H9 (cell line): ENCODE measurements at regions not wholly inside any gene's neighbourhood (a gene's known extent, or its start where the extent isn't known, plus 50 kb on each side); places are given as distances from the start of the nearest gene placed in this dataset.
A peak's percentile ranks its signal among the peaks of the same experiment; 100 is the strongest.

ENCODE experiments used
- DNase-seq: peaks from one replicate; pipeline ENCODE4 v3.0.0-alpha.2; 2017
- H2AFZ ChIP-seq: one replicate; pipeline ENCODE4 v1.6.1; 2013; ENCODE audit warnings: mild to moderate bottlenecking, low read length, control low read depth, moderate library complexity
- H2AK5ac ChIP-seq: 2 replicates; pipeline ENCODE4 v1.6.1; 2013; ENCODE audit warnings: low read length, control low read depth, mixed read lengths; ENCODE audit not compliant: insufficient read length
- H2BK120ac ChIP-seq: one replicate; pipeline ENCODE4 v1.6.1; 2013; ENCODE audit warnings: low read depth, mild to moderate bottlenecking, low read length, control low read depth, inconsistent platforms; ENCODE audit not compliant: poor library complexity, severe bottlenecking
- H2BK12ac ChIP-seq: 2 replicates; pipeline ENCODE4 v1.6.1; 2013; ENCODE audit warnings: low read length, control low read depth, mixed read lengths, low read depth; ENCODE audit not compliant: insufficient read length
- H2BK15ac ChIP-seq: 2 replicates; pipeline ENCODE4 v1.6.1; 2013; ENCODE audit warnings: low read depth, low read length, control low read depth
- H2BK20ac ChIP-seq: one replicate; pipeline ENCODE4 v1.6.1; 2013; ENCODE audit warnings: low read depth, mild to moderate bottlenecking, low read length, control low read depth, inconsistent platforms; ENCODE audit not compliant: poor library complexity, severe bottlenecking
- H2BK5ac ChIP-seq: 2 replicates; pipeline ENCODE4 v1.6.1; 2013; ENCODE audit warnings: low read length, control low read depth, mixed read lengths; ENCODE audit not compliant: insufficient read length
- H3K14ac ChIP-seq: 2 replicates; pipeline ENCODE4 v1.6.1; 2013; ENCODE audit warnings: low read length, control low read depth; ENCODE audit not compliant: insufficient read depth
- H3K18ac ChIP-seq: 2 replicates; pipeline ENCODE4 v1.6.1; 2013; ENCODE audit warnings: low read depth, mild to moderate bottlenecking, mixed read lengths, low read length, control low read depth; ENCODE audit not compliant: insufficient read length
- H3K23ac ChIP-seq: 2 replicates; pipeline ENCODE4 v1.6.1; 2013; ENCODE audit warnings: low read length, control low read depth, mixed read lengths, low read depth; ENCODE audit not compliant: insufficient read length
- H3K23me2 ChIP-seq: 2 replicates; pipeline ENCODE4 v1.6.1; 2013; ENCODE audit warnings: low read depth, mild to moderate bottlenecking, mixed read lengths, low read length, control low read depth; ENCODE audit not compliant: insufficient read length, poor library complexity, severe bottlenecking
- H3K27ac ChIP-seq: 2 replicates; pipeline ENCODE4 v1.5.1; 2013; ENCODE audit warnings: low read length, control low read depth, mixed read lengths, low read depth; ENCODE audit not compliant: insufficient read length
- H3K27me3 ChIP-seq: 2 replicates; pipeline ENCODE4 v1.6.1; 2013; ENCODE audit warnings: low read length, control low read depth, inconsistent platforms; ENCODE audit not compliant: insufficient read depth
- H3K4ac ChIP-seq: 2 replicates; pipeline ENCODE4 v1.6.1; 2013; ENCODE audit warnings: low read depth, mild to moderate bottlenecking, control low read depth, inconsistent platforms, low read length, moderate library complexity
- H3K4me1 ChIP-seq: 2 replicates; pipeline ENCODE4 v1.6.1; 2013; ENCODE audit warnings: low read length, control low read depth, inconsistent platforms; ENCODE audit not compliant: insufficient read depth
- H3K4me2 ChIP-seq: 2 replicates; pipeline ENCODE4 v1.6.1; 2013; ENCODE audit warnings: low read length, control low read depth, mixed read lengths; ENCODE audit not compliant: insufficient read length, insufficient read depth
- H3K56ac ChIP-seq: 2 replicates; pipeline ENCODE4 v1.6.1; 2013; ENCODE audit warnings: low read depth, mild to moderate bottlenecking, mixed read lengths, low read length, control low read depth; ENCODE audit not compliant: insufficient read length
- H3K79me1 ChIP-seq: 2 replicates; pipeline ENCODE4 v1.6.1; 2013; ENCODE audit warnings: low read depth, mild to moderate bottlenecking, moderate library complexity, low read length, control low read depth, inconsistent platforms; ENCODE audit not compliant: insufficient read depth, poor library complexity, severe bottlenecking
- H3K79me2 ChIP-seq: 2 replicates; pipeline ENCODE4 v1.6.1; 2013; ENCODE audit warnings: low read length, control low read depth, inconsistent platforms; ENCODE audit not compliant: insufficient read depth
- H3K9ac ChIP-seq: 2 replicates; pipeline ENCODE4 v1.6.1; 2013; ENCODE audit warnings: low read length, control low read depth, mixed read lengths; ENCODE audit not compliant: insufficient read length; ENCODE audit errors: extremely low read depth
- H3K9me3 ChIP-seq: one replicate; pipeline ENCODE4 v1.6.1; 2013; ENCODE audit warnings: low read depth, low read length, inconsistent platforms; ENCODE audit not compliant: control insufficient read depth
- H3T11ph ChIP-seq: one replicate; pipeline ENCODE4 v1.6.1; 2013; ENCODE audit warnings: mild to moderate bottlenecking, low read length, control low read depth, inconsistent platforms
- H4K20me1 ChIP-seq: one replicate; pipeline ENCODE4 v1.6.1; 2013; ENCODE audit not compliant: control insufficient read depth, insufficient read length, insufficient read depth
- H4K5ac ChIP-seq: 2 replicates; pipeline ENCODE4 v1.6.1; 2013; ENCODE audit warnings: low read depth, mild to moderate bottlenecking, mixed read lengths, low read length, control low read depth; ENCODE audit not compliant: insufficient read length
- H4K8ac ChIP-seq: replicated peaks from 2 replicates; pipeline ENCODE4 v1.6.1; 2013; ENCODE audit warnings: low read length, control low read depth, mixed read lengths, low read depth; ENCODE audit not compliant: insufficient read length
- H4K91ac ChIP-seq: 2 replicates; pipeline ENCODE4 v1.6.1; 2013; ENCODE audit warnings: low read depth, mild to moderate bottlenecking, moderate library complexity, mixed read lengths, low read length, control low read depth; ENCODE audit not compliant: insufficient read length
- H3K27ac Mint-ChIP-seq, 3 experiments: 2 replicates in 2 of 3; 3 replicates in 1 of 3; pipeline ENCODE4 v1.8.0; 2020 to 2021; ENCODE audit warnings: mixed read lengths in 3 of 3, mild to moderate bottlenecking in 1 of 3, moderate library complexity in 1 of 3
- H3K27me3 Mint-ChIP-seq: 2 replicates; pipeline ENCODE4 v1.8.0; 2021; ENCODE audit warnings: low read depth, mild to moderate bottlenecking, moderate library complexity, mixed read lengths
- H3K36me3 Mint-ChIP-seq, 3 experiments: 2 replicates in 2 of 3; 3 replicates in 1 of 3; pipeline ENCODE4 v1.8.0; 2020 to 2021; ENCODE audit warnings: low read depth in 3 of 3, mixed read lengths in 3 of 3; ENCODE audit not compliant: insufficient read depth in 1 of 3
- H3K4me1 Mint-ChIP-seq, 2 experiments: 2 replicates each; pipeline ENCODE4 v1.8.0; 2020; ENCODE audit warnings: mixed read lengths in 2 of 2
- H3K4me3 Mint-ChIP-seq, 2 experiments: 2 replicates in 1 of 2; 3 replicates in 1 of 2; pipeline ENCODE4 v1.8.0; 2020 to 2021; ENCODE audit warnings: mild to moderate bottlenecking in 2 of 2, mixed read lengths in 2 of 2, moderate library complexity in 1 of 2
- H3K9me3 Mint-ChIP-seq, 2 experiments: 2 replicates in 1 of 2; 3 replicates in 1 of 2; pipeline ENCODE4 v1.8.0; 2020; ENCODE audit warnings: mild to moderate bottlenecking in 2 of 2, mixed read lengths in 2 of 2, moderate library complexity in 1 of 2
- CTCF ChIP-seq: fragments of 200-600 bp; sonication (generic); conservative IDR thresholded peaks from 3 replicates; pipeline ENCODE4 v1.8.0; 2021; ENCODE audit warnings: antibody characterized with exemption, mild to moderate bottlenecking
- WGBS: extraction: QIAGEN DNeasy Blood & Tissue Kit; methylation state at CpG from one replicate; pipeline ENCODE4 v1.1.7; 2013; ENCODE audit warnings: missing lambda C conversion rate, low lambda C conversion rate, mixed read lengths; ENCODE audit not compliant: insufficient read length; ENCODE audit errors: extremely low coverage; 5-methylcytosine and 5-hydroxymethylcytosine counted together

GRCh38 chr4:8705161-8706145 lies 112.9 kb downstream of the CPZ start:
- H3K4me2 ChIP-seq = no peak overlapping the region
- no peak overlapping the region for H3K4me3 Mint-ChIP-seq
- H2BK15ac ChIP-seq = no peak overlapping the region
- H3K36me3 Mint-ChIP-seq = no peaks in the 10 kb centered on the region
- no peak overlapping the region for H3K56ac ChIP-seq
- no peak overlapping the region for H2AK5ac ChIP-seq
- H3K9me3 Mint-ChIP-seq = no peaks in the 10 kb centered on the region
- H3K27ac ChIP-seq = no peak overlapping the region
- no peak overlapping the region for H2AFZ ChIP-seq
- H3K9me3 ChIP-seq = no peaks in the 10 kb centered on the region
- H3K27me3 ChIP-seq = no peaks in the 10 kb centered on the region
- H3K27ac Mint-ChIP-seq = no peak overlapping the region
- H2BK5ac ChIP-seq = no peak overlapping the region
- H3K18ac ChIP-seq = peak overlapping the region; percentile 33
- no peak overlapping the region for H4K8ac ChIP-seq
- H3K27me3 Mint-ChIP-seq = peaks cover 20% of the 10 kb centered on the region
- H3K4me1 ChIP-seq = no peaks in the 10 kb centered on the region
- peaks cover 12 to 35% of the 10 kb centered on the region in 2 experiments for H3K4me1 Mint-ChIP-seq
- peak; percentile 31 for DNase-seq
- H3K79me2 ChIP-seq = no peaks in the 10 kb centered on the region
- H4K20me1 ChIP-seq = no peaks in the 10 kb centered on the region
- no peak overlapping the region for H3K23ac ChIP-seq
- H3K79me1 ChIP-seq = no peaks in the 10 kb centered on the region
- no peak overlapping the region for H2BK12ac ChIP-seq
- no peak overlapping the region; the same call in 1 of the 2 replicates for H3K14ac ChIP-seq
- no peak overlapping the region for H3K9ac ChIP-seq
- H4K91ac ChIP-seq = no peak overlapping the region
- no peak for TF ChIP-seq CTCF
- H3T11ph ChIP-seq = no peak overlapping the region
- H4K5ac ChIP-seq = no peak overlapping the region
- no peaks in the 10 kb centered on the region for H3K23me2 ChIP-seq
- no peak overlapping the region for H3K4ac ChIP-seq
- no peak overlapping the region for H2BK20ac ChIP-seq
- WGBS = no CpG with 5 or more reads among the region's 23 CpGs
- H2BK120ac ChIP-seq = no peak overlapping the region
